SK-N-SH (cell line): ENCODE measurements at regions not wholly inside any gene's neighbourhood (a gene's known extent, or its start where the extent isn't known, plus 50 kb on each side); places are given as distances from the start of the nearest gene placed in this dataset.

ENCODE experiments used
- CTCF ChIA-PET: fragments of 300-600, 350-600 bp; formaldehyde crosslinking; extraction: SDS; loops from one replicate; lab custom pipeline; 2021; lab: Yijun Ruan, JAX
- POLR2A ChIA-PET: fragments of 350-600 bp; sonication (Branson Sonifier 250); formaldehyde crosslinking; extraction: SDS; loops from one replicate; lab custom pipeline; 2020; ENCODE audit warnings: antibody characterized with exemption, inconsistent platforms; lab: Yijun Ruan, JAX
- DNase-seq: peaks from one replicate; pipeline ENCODE4 v3.0.0; 2012
- H2AFZ ChIP-seq: fragments of 200-600 bp; sonication (generic); 2 replicates; pipeline ENCODE4 v1.8.1; 2016; ENCODE audit warnings: antibody characterized with exemption, mild to moderate bottlenecking, low read depth
- H3F3A ChIP-seq: fragments of 200-600 bp; sonication (generic); replicated peaks from 2 replicates; pipeline ENCODE3; 2016; ENCODE audit warnings: antibody characterized with exemption, mild to moderate bottlenecking; ENCODE audit not compliant: insufficient read depth
- H3K27ac ChIP-seq, 2 experiments: fragments of 200-500 bp in 1 of 2; fragments of 200-600 bp in 1 of 2; sonication (Bioruptor generic) in 1 of 2; sonication (generic), shearing (Covaris generic) in 1 of 2; 2 replicates each; pipeline versions ENCODE4 v1.5.1 to v1.6.1; 2014 to 2016; ENCODE audit warnings: low read depth in 2 of 2, inconsistent platforms in 1 of 2, low read length in 1 of 2, mild to moderate bottlenecking in 1 of 2, mixed read lengths in 1 of 2
- H3K27me3 ChIP-seq: fragments of 200-600 bp; sonication (generic), shearing (Covaris generic); 2 replicates; pipeline ENCODE4 v1.6.1; 2016; ENCODE audit warnings: mixed run types; ENCODE audit not compliant: insufficient read depth
- H3K36me3 ChIP-seq, 2 experiments: fragments of 200-500 bp in 1 of 2; fragments of 200-600 bp in 1 of 2; sonication (Bioruptor generic) in 1 of 2; sonication (generic) in 1 of 2; replicated peaks in 1 of 2; 2 replicates each; pipeline versions ENCODE3 to v1.5.1; 2014 to 2016; ENCODE audit warnings: low read length in 1 of 2, mild to moderate bottlenecking in 1 of 2; ENCODE audit not compliant: insufficient read depth in 2 of 2, control insufficient read depth in 1 of 2
- H3K4me1 ChIP-seq, 2 experiments: fragments of 200-500 bp in 1 of 2; fragments of 200-600 bp in 1 of 2; sonication (Bioruptor generic) in 1 of 2; sonication (generic), shearing (Covaris generic) in 1 of 2; 2 replicates each; pipeline versions ENCODE4 v1.5.1 to v1.6.1; 2014 to 2016; ENCODE audit warnings: low read depth in 1 of 2, low read length in 1 of 2, mixed run types in 1 of 2; ENCODE audit not compliant: insufficient read depth in 2 of 2, control insufficient read depth in 1 of 2
- H3K4me2 ChIP-seq: fragments of 200-600 bp; sonication (generic), shearing (Covaris generic); 2 replicates; pipeline ENCODE4 v1.6.1; 2017; ENCODE audit warnings: mixed run types
- H3K4me3 ChIP-seq, 2 experiments: fragments of 200-500 bp in 1 of 2; fragments of 200-600 bp in 1 of 2; sonication (Bioruptor generic) in 1 of 2; sonication (generic), shearing (Covaris generic) in 1 of 2; 2 replicates each; pipeline versions ENCODE4 v1.5.1 to v1.8.1; 2014 to 2016; ENCODE audit warnings: low read depth in 2 of 2, inconsistent platforms in 1 of 2, low read length in 1 of 2, mild to moderate bottlenecking in 1 of 2, mixed read lengths in 1 of 2, moderate library complexity in 1 of 2
- H3K79me2 ChIP-seq: fragments of 200-600 bp; sonication (generic); 2 replicates; pipeline ENCODE4 v1.8.1; 2017; ENCODE audit warnings: mild to moderate bottlenecking; ENCODE audit not compliant: insufficient read depth
- H3K9ac ChIP-seq: fragments of 200-600 bp; sonication (generic); 2 replicates; pipeline ENCODE4 v1.6.1; 2017; ENCODE audit warnings: mixed run types
- H3K9me2 ChIP-seq: fragments of 200-600 bp; sonication (generic); 2 replicates; pipeline ENCODE4 v1.6.1; 2017; ENCODE audit warnings: mixed run types
- H3K9me3 ChIP-seq: fragments of 200-600 bp; sonication (generic); 2 replicates; pipeline ENCODE4 v1.6.1; 2017; ENCODE audit warnings: mixed run types, mild to moderate bottlenecking, moderate library complexity
- H4K20me1 ChIP-seq: fragments of 200-600 bp; sonication (generic); 2 replicates; pipeline ENCODE4 v1.6.1; 2017; ENCODE audit warnings: mild to moderate bottlenecking, mixed run types; ENCODE audit not compliant: insufficient read depth
- ELF1 ChIP-seq: IDR thresholded peaks from 2 replicates; pipeline ENCODE4 v1.4.0; 2012
- EP300 ChIP-seq, 2 experiments: IDR thresholded peaks; 2 replicates each; pipeline versions ENCODE4 v1.4.0 to v1.6.1; 2012; ENCODE audit warnings: borderline replicate concordance in 1 of 2, low read depth in 1 of 2, low read length in 1 of 2
- FOSL2 ChIP-seq: IDR thresholded peaks from 2 replicates; pipeline ENCODE4 v1.4.0; 2012; ENCODE audit warnings: low read depth, mild to moderate bottlenecking, moderate library complexity, borderline replicate concordance
- FOXJ3 ChIP-seq: sonication (generic); formaldehyde crosslinking; IDR thresholded peaks from 2 replicates; pipeline ENCODE4 v1.5.1; 2020; ENCODE audit warnings: mild to moderate bottlenecking, missing genetic modification reagents
- FOXM1 ChIP-seq: IDR thresholded peaks from 2 replicates; pipeline ENCODE4 v1.4.0; 2012; ENCODE audit warnings: low read depth, mild to moderate bottlenecking
- GABPA ChIP-seq: IDR thresholded peaks from 2 replicates; pipeline ENCODE4 v1.4.0; 2012; ENCODE audit warnings: low read depth, mild to moderate bottlenecking
- MEF2A ChIP-seq: IDR thresholded peaks from 2 replicates; pipeline ENCODE4 v1.4.0; 2012; ENCODE audit warnings: low read depth, borderline replicate concordance
- NRF1 ChIP-seq: IDR thresholded peaks from 2 replicates; pipeline ENCODE4 v1.6.1; 2012; ENCODE audit warnings: low read depth, mild to moderate bottlenecking, low read length
- POLR2AphosphoS5 ChIP-seq: IDR thresholded peaks from 2 replicates; pipeline ENCODE4 v1.6.1; 2012; ENCODE audit warnings: low read depth, low read length
- RAD21 ChIP-seq: IDR thresholded peaks from 2 replicates; pipeline ENCODE4 v1.6.1; 2012; ENCODE audit warnings: mild to moderate bottlenecking, low read length
- RCOR1 ChIP-seq: fragments of 150-350 bp; IDR thresholded peaks from 2 replicates; pipeline ENCODE4 v1.6.1; 2017; ENCODE audit warnings: antibody characterized with exemption, low read length
- RFX5 ChIP-seq: IDR thresholded peaks from 2 replicates; pipeline ENCODE4 v1.6.1; 2012; ENCODE audit warnings: mild to moderate bottlenecking, improper control_type of control experiment, low read length
- SIN3A ChIP-seq: IDR thresholded peaks from 2 replicates; pipeline ENCODE4 v1.6.1; 2012; ENCODE audit warnings: low read depth, mild to moderate bottlenecking, low read length, moderate library complexity, borderline replicate concordance
- SMC3 ChIP-seq: IDR thresholded peaks from 2 replicates; pipeline ENCODE4 v1.6.1; 2012; ENCODE audit warnings: low read depth, low read length, improper control_type of control experiment
- TAF1 ChIP-seq: IDR thresholded peaks from 2 replicates; pipeline ENCODE4 v1.6.1; 2012; ENCODE audit warnings: low read depth, mild to moderate bottlenecking, low read length, moderate library complexity, borderline replicate concordance
- TEAD4 ChIP-seq: IDR thresholded peaks from 2 replicates; pipeline ENCODE4 v1.4.0; 2012; ENCODE audit warnings: mild to moderate bottlenecking, borderline replicate concordance; ENCODE audit not compliant: insufficient read depth
- YY1 ChIP-seq: IDR thresholded peaks from 2 replicates; pipeline ENCODE4 v1.4.0; 2012; ENCODE audit warnings: low read depth, mild to moderate bottlenecking
- WGBS: methylation state at CpG from one replicate; pipeline ENCODE4 v1.1.6; 2017; ENCODE audit warnings: low lambda C conversion rate; 5-methylcytosine and 5-hydroxymethylcytosine counted together
- TF ChIP-seq, protein P1 (sequence below): IDR thresholded peaks from 2 replicates; pipeline ENCODE4 v1.4.0; 2012; ENCODE audit warnings: low read depth
- TF ChIP-seq, protein P2 (sequence below): fragments of 150-350 bp; IDR thresholded peaks from 2 replicates; pipeline ENCODE4 v1.6.1; 2017; ENCODE audit warnings: antibody characterized with exemption, low read length, low read depth, borderline replicate concordance
- TF ChIP-seq, protein P3 (sequence below): IDR thresholded peaks from 2 replicates; pipeline ENCODE4 v1.4.0; 2012; ENCODE audit warnings: low read depth, borderline replicate concordance
- TF ChIP-seq, protein P4 (sequence below): IDR thresholded peaks from 2 replicates; pipeline ENCODE4; 2012

DNA sequence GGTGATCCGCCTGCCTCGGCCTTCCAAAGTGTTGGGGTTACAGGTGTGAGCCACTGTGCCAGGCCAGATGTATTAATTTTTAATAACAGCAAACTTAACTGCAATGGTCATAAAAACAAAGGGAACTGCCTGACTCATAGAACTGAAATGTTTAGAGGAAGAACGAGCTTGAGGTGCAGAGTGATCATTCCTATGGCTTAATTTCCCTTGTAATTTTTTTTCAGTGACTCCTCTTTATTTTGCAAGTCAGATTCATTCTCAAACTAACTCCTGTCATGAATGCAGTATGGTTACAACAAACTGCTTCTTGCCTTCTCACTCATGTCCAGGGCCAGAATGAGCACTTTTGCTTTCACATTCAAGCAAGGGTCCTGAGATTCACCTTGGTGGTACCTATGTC is 231.3 kb downstream of the HAPSTR1 start:
- H3K79me2 ChIP-seq = no peaks in the 10 kb centered on the region
- H3K4me1 ChIP-seq = no peaks in the 10 kb centered on the region
- H3K9me3 ChIP-seq = no peaks in the 10 kb centered on the region
- no peak overlapping the region for H3K9ac ChIP-seq
- no peak overlapping the region for H3K4me3 ChIP-seq
- no peaks in the 10 kb centered on the region for H3K9me2 ChIP-seq
- POLR2A ChIA-PET = no interaction called here
- no peaks in the 10 kb centered on the region for H3K27me3 ChIP-seq
- no peak for DNase-seq
- no peak for TF ChIP-seq RCOR1
- TF ChIP-seq, protein P1, sequence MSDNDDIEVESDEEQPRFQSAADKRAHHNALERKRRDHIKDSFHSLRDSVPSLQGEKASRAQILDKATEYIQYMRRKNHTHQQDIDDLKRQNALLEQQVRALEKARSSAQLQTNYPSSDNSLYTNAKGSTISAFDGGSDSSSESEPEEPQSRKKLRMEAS = no peak
- no peak for TF ChIP-seq TEAD4
- TF ChIP-seq, protein P2, sequence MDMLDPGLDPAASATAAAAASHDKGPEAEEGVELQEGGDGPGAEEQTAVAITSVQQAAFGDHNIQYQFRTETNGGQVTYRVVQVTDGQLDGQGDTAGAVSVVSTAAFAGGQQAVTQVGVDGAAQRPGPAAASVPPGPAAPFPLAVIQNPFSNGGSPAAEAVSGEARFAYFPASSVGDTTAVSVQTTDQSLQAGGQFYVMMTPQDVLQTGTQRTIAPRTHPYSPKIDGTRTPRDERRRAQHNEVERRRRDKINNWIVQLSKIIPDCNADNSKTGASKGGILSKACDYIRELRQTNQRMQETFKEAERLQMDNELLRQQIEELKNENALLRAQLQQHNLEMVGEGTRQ = no peak
- no peak for TF ChIP-seq GABPA
- CTCF ChIA-PET = interaction anchor here (0.7 kb wide), 1 partner anchor 205 kb away, joined by 3 read pairs; no protein-coding TSS in a partner anchor
- H4K20me1 ChIP-seq = no peaks in the 10 kb centered on the region
- no peak overlapping the region for H2AFZ ChIP-seq
- 23% methylated on average over 3 of the region's 3 CpGs for WGBS
- H3K36me3 ChIP-seq = no peaks in the 10 kb centered on the region
- no peak overlapping the region for H3K4me2 ChIP-seq
- no peak overlapping the region for H3K27ac ChIP-seq
- no peaks in the 10 kb centered on the region for H3F3A ChIP-seq

DNA sequence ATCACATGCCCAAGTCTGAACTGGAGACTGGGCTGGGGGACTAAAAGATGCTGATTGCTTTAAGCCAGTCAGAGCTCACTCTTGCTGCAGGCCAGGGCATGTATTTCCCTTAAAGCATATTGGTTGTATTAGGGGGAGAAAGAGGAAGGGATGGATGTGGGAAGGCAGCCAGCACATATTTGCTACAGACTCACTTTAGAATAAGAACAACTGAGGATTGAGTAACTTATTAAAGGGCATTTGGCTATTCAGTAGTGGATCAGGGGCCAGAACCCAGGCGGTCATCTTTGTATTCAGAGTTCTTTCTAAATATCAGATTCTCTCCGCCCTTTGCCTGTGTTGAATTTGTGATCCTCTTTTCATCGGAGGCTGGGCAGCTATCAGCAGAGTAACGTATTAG is 231.7 kb downstream of the HAPSTR1 start:
- Histone ChIP-seq H3F3A (no peaks in the 10 kb centered on the region), H3K79me2 (no peaks in the 10 kb centered on the region), H3K9me2 (no peaks in the 10 kb centered on the region), H3K4me3 (no peak overlapping the region), H3K27ac (no peak overlapping the region), H3K4me2 (no peak overlapping the region), H3K36me3 (no peaks in the 10 kb centered on the region), H3K9me3 (no peaks in the 10 kb centered on the region), H4K20me1 (no peaks in the 10 kb centered on the region), H2AFZ (no peak overlapping the region), H3K27me3 (no peaks in the 10 kb centered on the region), H3K4me1 (no peaks in the 10 kb centered on the region), H3K9ac (no peak overlapping the region)
- WGBS = 24% methylated on average over 4 of the region's 4 CpGs
- no peak for DNase-seq
- ChIA-PET CTCF (interaction anchor here (0.7 kb wide), 1 partner anchor 206 kb away, joined by 3 read pairs; no protein-coding TSS in a partner anchor), POLR2A (no interaction called here)
- TF ChIP-seq FOXJ3 (CRISPR knock-in tag) (no peak), SMC3 (no peak), RAD21 (no peak), GABPA (no peak), RFX5 (no peak), MEF2A (no peak), FOXM1 (no peak), FOSL2 (no peak), ELF1 (no peak), EP300 (IDR thresholded peaks at IDR 0.05; ENCODE audit: borderline replicate concordance in 1 of 2, low read depth in 1 of 2, low read length in 1 of 2) (no peak), TAF1 (no peak), TEAD4 (no peak), NRF1 (no peak), YY1 (no peak), POLR2AphosphoS5 (no peak), SIN3A (no peak)
- TF ChIP-seq, protein P3, sequence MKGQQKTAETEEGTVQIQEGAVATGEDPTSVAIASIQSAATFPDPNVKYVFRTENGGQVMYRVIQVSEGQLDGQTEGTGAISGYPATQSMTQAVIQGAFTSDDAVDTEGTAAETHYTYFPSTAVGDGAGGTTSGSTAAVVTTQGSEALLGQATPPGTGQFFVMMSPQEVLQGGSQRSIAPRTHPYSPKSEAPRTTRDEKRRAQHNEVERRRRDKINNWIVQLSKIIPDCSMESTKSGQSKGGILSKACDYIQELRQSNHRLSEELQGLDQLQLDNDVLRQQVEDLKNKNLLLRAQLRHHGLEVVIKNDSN = no peak
- TF ChIP-seq, protein P4, sequence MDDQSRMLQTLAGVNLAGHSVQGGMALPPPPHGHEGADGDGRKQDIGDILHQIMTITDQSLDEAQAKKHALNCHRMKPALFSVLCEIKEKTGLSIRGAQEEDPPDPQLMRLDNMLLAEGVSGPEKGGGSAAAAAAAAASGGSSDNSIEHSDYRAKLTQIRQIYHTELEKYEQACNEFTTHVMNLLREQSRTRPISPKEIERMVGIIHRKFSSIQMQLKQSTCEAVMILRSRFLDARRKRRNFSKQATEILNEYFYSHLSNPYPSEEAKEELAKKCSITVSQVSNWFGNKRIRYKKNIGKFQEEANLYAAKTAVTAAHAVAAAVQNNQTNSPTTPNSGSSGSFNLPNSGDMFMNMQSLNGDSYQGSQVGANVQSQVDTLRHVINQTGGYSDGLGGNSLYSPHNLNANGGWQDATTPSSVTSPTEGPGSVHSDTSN = no peak
